ENCODE measurements at regions not wholly inside any gene's neighbourhood (a gene's known extent, or its start where the extent isn't known, plus 50 kb on each side); places are given as distances from the start of the nearest gene placed in this dataset.

DNA sequence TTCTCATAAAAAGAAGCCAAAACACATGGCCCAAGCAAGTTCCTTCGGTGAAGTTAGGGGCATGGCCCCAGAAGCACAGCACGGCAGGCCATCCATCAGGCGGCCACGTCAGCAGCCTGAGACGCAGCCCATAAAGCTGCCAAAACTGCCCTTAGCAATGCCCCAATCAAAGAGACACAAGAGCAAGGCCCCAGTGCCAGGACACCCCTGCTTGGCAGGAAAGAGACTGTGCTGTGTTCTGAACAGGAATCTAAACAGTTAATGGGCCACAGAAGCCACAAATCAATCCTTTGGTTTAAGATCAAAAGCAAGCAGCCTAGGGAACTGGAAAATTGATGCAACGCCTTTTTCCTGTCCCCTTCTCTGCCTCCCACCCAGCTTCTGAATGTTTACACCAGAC is 497.0 kb upstream of the USP24 start:
- no peak for DNase-seq (ENCODE audit: low read depth)

DNA sequence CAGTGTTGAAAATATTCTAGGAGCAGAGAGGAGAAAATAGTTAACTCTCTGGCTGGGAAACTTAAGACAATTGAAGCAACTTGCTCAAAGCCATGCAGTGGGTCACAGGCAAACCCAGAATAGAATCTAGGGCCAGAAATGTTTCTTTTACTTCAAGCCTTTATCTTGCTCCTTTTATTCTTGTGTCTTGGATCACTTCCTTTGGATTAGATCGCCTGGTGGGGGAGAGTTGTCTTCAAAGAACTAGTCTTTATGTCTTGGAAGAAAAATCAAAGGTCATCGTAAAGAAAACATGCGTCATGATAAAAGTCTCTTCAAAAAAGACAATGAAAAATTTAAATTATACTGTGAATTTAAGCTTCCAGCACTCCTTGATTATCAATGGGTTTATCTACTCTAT is 493.6 kb upstream of the USP24 start:
- DNase-seq (ENCODE audit: low read depth), result no peak

DNA sequence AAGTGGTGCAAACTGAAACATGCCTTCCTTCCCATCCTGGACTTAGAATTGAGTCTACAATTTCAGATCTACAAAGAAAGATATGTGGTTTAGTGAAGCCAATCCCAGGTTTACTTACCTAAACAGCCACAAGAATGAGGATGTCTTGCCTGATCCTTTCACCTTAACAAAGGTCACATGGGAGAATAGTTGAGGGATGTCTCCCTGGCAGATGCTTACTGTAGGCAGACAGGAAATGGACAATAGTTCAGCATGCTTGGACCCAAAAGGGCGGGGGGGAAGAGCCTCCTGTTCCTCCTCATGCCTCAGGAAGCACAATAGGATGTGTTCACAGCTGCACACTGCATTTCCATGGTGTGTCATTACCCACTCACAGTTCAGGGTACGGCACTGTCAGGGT is 492.7 kb upstream of the USP24 start:
- no peak for DNase-seq (ENCODE audit: low read depth)

DNA sequence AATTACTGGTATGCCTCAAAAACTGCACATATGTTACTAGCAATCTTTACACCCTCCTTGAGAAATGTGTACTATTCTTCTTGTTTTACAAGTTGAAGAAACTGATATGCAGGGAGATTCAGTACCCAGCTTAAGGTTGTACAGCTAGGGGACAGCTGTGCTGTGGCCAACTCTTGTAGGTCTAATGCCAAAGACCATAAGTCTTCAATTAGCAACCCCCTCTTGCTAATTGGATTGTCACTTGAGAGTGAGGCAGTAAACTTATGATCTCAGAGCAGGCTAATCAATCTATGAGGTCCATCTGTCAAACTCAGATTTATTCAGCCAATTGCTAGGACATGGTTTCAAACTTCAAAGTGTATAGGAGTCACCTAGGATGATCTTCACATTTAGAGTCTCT is 492.0 kb upstream of the USP24 start:
- DNase-seq (ENCODE audit: low read depth), result no peak

DNA sequence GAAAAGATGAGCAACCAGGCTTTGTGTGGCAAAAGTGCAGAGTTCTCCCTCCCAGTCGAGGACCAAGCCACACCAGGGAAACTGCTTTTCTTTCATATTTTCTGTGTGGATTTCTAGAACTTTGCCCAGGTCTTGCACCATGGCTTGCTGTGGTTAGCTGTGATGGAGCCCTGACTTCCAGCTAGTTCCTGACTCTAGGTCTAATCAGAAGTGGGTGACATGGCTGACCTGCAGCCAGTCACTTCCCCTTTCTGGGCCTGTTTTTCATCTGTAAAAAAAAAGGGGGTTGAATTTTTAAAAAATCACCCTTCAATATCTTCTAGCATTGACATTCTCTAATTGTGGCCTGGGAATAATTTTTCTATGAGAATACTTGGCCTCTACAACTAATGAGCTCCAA is 491.2 kb upstream of the USP24 start:
- no peak for DNase-seq (ENCODE audit: low read depth)

DNA sequence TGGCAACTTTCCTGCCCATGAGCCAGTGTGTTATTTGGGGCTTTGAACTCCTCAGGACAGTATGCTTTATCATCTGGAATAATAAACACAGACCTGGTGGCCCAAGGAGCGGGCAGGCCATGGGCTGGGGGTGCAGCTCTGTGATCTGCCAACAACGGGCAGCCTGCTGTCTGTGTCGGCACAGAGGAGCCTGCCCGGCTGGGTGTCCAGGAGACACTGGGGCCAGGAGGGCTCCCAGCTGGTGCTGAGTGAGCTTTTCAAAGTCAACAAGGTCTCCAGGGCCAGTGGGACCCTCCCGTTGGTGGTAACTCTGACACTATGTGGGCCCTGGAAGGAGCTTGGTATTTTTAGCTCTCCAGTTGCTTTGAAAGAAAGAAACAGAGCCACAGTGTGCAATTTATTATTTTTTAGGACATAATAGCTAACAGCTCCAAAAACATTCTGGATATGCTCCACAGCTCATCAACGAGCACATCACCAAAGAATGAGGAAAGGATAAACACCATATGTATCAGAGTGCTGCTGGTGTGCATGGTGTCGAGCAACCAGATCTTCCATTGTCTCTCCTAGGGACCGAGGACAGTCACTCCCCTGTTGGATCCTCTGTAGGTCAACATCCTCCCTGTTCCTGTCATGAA is 488.7 kb upstream of the USP24 start:
- DNase-seq (ENCODE audit: low read depth), result no peak

DNA sequence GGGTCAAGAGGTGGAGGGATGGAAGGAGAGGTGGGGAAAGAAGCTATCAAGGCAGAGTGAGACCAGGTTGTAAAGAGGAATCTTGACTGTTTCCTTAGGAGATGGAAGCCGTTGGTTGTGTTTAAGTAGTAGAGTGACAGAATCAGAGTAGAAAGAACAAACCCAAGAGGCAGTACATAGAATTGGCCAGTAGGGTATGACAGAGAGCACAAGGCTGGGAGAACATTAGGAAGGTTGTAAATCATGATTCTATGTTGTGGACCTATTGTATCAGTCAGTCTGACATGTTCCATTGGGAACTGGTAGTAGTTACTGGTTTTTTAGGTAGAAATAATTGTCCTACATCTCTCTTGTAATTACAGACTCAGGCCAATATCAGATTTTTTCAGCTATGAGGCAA is 486.9 kb upstream of the USP24 start:
- DNase-seq (ENCODE audit: low read depth), result no peak

DNA sequence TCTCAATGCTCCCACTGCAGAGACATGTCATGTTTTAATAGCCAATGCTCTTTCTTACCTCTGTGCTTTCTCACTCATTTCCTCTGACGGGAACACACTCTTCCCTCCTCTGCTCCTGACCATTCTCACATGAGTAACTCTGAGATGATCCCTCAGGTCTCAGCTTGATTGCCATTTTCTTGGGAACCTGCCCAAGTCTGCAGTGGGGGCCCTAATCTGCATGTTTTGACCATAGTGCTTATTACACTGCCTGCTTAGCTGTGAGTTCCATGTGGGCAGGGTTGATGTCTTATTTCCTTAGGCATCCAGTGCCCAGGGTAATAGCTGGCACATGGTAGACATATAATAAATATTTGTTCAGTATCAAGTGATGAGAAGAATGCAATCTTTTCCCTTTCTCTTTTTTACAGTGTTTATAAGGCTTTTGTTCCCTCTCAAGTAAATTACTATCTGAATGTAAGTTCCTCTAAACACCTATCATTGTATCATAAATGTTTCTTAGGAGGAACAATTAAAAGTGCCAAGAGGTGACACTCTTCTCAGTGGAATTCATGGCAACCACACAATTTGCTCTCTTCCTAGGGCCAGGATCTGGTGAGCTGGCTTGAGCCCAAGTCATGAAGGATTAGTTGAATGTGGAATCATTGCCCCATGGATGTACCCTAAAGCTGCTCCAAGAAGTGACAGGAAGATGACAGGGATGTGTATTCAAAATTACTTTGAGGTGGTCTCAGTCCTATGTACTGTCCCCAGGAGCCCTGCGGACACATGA is 485.4 kb upstream of the USP24 start:
- DNase-seq (ENCODE audit: low read depth), result no peak

DNA sequence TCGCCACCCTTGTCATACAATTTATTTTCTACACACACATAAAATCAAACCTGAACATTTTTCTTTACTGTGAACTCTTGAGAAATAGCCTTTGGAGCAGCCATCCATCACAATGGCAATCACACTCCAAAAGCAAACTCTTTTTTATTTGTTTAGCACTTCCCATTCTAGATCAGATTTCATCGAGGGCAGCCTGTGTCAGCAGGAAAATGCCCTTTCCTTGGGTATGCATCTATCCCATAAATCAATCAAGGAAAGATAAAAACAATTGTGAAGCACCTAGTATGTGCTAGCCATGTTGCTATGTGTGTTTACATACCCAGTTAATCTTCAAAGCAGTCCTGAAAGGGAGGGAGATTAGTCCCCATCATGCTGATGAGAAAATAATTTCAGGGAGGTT is 484.1 kb upstream of the USP24 start:
- DNase-seq (ENCODE audit: low read depth), result no peak

DNA sequence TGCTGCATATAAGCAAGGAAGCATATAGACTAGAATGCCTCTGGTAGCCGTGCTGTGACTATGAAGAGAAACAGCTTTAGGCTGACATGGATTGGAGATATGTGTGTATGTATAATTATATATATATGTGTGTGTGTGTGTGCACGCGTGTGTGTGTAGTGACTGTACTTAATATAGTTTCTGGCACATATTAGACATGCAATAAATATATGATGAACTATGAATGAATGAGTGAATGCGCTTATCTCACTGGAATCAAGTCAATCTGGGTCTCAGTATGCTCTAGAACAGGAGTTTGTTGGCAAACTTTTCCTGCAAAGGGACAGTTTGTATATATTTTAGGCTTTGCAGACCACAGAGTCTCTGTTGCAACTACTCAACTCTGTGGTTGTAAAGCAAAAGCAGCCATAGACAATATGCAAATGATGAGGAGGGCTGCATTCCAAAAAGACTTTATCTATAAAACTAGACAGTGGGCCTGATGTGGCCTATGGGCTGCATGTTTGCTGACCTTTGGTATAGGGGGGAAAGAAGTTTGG is 482.9 kb upstream of the USP24 start:
- DNase-seq (ENCODE audit: low read depth), result no peak

DNA sequence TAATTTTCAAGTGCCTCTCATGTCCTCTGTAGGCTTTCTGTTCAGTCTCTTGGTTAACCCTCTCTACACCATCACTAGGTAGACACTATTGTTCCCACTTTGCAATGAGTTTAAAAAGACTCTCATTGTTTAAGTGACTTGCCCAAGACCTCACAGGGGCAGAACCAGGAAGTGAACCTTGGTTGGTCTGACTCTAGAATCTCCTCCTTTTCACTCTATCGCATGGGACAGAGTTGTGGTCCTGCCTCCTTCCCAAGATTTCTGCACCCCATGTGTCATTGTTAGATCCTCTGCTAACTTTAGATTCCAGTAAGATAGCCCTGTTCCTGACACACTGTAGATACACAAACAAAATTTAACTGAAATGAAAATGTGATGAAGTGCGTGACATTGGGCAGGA is 481.7 kb upstream of the USP24 start:
- no peak for DNase-seq (ENCODE audit: low read depth)

DNA sequence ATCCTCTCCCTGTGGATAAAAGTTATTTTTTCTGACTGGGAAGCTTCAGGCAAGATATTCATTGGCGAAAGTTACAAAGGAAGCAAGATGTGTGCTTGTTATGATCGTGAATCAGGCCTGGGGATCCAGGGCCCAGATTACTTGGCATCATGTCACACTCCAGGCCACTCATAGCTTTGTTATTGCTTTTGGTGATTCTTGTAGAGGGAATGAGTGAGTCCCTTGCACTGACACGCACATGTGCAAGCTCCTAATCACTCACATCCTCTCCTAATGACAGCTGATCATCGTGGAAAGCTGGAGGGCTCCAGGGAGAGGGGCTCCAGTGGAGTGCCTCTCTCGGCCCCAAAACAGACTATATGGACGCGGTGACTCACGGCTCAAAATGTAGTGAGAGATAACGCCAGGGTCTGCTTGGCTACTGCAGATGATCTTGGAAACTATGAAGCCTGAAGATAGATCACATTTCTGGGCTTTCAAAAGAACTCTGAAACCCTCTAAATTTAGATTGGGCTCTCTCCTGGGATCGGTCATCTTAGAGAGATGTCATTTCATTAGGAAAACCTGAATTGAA is 481.1 kb upstream of the USP24 start:
- peak; percentile 60 for DNase-seq (ENCODE audit: low read depth)

DNA sequence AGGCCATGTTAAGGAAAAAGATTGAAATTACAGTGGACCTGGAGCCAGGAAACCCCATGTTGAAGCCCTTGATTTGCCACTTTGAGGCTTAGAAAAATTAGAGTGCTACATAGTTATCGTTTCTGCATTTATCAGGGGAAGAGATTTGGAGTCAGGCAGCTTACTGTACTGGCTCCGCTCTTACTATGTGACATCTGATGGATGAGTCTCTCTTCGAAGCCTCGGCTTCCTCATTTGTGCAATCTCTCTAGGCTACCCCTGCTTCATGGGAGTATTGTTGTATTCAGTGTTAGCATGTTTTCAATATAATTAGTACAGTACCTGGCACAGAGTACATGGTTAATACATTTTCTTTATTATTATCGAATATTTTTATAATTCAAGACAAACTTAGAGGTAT is 480.4 kb upstream of the USP24 start:
- DNase-seq (ENCODE audit: low read depth), result no peak

DNA sequence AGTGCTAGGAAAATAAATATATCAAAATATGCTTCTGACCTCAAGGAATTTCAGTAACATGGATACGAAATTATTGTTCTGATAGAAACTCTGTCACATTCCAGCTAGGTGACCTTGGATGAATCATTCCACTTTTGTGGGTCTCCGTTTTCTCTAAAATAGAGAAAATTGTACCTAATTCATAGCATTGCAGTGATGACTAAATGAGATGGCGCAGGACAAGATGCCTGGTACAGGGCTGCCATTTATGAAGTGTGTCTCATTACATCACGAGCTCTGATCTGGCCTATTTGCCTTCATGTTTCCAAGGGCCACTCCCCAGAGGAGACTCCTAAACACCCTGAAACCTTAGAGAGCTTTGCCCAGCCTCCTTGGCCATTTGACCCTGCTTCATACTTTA is 480.0 kb upstream of the USP24 start:
- no peak for DNase-seq (ENCODE audit: low read depth)

DNA sequence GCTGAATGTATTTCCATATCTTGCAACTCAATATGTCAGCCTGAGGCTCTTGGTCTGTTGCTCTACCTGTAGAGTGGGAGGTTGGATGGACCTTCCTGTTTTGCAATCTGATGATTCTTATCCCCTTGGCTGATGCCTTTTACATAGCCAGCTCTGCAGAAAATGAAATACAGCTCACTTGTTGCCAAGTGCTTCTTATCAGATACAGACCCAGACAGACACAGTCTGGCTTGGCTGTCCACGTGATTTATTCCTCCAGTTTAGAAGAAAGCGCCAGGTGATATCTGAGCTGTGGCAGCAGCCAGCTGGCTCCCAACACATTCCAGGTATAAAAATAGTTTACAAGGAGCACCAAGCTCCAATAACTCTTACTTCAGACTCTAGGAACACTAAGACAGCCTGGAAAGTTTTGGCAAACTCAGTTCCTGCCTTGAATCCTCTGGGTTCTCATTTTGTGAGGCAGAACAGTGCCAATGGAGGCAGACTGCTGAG is 479.2 kb upstream of the USP24 start:
- no peak for DNase-seq (ENCODE audit: low read depth)

DNA sequence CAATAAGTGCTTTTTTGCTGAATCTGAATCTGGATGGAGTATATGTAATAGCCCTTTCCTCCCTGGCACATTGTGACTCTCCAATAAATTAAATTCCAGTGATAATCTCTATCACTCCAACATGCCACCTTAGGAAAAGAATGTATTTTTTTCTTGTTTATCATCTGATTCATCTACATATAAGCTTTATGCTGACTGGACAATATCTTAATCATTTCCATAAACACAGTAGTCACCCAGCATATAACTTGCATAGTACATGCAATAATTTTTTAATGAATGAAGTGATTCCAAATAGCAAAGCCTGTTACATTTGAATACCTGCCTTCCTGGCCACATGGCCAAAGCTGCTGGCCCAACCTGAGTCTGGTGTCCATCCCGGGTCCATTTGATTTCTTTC is 477.6 kb upstream of the USP24 start:
- DNase-seq (ENCODE audit: low read depth), result no peak

DNA sequence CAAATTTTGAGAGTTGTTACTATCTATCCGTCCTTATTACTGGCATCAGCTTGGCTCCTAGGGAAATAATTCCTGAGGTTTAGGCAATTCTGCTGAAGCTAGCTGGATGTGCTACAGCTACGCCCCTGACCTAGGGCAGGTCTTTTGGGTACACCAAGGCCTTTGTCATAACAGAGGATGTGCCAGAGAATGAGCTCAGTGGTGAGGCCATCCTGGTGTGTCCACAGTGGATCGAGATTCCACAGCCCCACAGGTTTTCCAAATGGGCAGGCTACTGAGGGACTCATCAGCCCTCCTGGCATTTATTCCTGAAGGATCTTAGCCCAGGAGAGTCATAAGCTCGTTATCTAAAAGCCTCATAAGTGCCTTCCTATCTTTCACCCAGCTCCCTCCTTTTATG is 475.2 kb upstream of the USP24 start:
- DNase-seq (ENCODE audit: low read depth), result no peak

DNA sequence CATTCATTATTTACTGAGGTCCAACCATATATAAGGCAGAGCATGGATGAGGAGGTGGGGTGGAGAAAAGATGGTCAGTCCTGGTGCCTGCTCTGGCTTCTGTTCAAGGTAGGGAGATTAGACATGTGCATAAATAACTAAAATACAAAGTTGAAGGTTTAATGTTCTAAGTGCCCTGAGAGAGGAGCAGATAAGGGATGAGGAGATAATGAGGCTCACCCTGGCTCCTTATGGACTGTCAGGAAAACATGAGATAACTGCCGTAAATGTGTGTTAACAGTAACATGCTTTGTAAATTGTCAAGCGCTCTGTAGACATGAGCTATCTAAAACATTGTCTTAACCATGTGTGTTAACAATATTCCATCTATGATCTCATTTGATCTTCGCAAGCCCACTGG is 474.6 kb upstream of the USP24 start:
- DNase-seq (ENCODE audit: low read depth), result no peak

DNA sequence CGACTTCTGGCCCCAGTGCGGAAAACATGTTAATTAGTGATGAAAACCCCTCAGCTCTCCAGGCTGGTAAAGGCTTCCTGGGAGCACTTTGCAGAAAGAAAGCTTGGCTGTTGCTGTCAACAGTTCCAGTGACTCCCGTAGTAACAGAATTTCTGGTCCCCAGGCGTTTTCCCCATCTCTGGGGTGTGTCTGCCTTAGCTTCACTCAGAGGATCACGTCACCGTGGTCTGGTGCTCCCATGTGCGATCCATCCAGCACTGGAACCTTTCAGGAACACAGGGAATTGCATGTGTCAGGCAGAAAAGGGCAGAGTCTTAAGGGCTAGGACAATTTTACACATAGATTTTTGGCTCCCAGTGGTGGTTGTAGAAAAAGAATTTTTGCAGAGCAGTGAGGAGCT is 470.4 kb upstream of the USP24 start:
- no peak for DNase-seq (ENCODE audit: low read depth)

DNA sequence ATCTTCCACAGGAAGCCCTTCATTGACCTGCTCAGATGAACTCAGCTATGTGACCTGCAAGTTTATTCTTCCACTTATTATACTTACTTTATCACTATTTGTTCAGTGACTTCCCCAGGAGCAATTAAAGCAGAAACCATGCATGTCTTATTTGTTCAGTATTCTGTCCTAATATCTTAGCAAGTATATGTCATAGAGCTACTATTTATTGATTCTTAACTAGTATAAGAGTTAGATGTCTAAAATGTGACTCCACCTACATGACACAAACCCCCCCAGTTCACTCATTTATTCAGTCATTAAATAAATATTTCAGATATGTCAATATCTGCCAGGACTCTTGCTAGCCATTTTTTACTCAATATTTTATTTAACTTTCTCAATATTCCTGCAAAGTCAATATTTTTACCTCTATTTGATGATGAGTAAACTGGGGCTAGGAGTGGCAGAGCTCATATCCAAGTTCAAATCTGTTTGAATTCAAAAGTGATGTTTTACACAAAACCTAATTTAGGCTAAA is 469.0 kb upstream of the USP24 start:
- no peak for DNase-seq (ENCODE audit: low read depth)

DNA sequence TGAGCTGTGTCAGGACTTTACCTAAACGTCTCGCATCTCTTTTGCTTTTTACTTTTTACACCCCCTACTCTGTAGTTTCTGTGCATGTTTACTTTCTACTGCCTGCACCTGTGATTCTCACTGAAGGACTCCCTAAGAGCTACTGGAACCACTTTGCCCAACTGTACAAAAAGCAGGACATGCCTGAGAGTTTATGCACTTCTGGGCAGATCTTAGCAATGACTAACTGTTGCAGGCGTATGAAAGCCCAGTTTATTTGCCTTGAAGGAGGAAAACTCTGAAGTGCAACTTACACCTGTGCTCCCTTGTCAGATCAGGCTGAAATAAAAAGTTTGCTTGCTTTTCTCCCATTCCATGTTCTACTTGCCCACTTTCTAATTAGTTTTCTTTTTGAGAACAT is 467.0 kb upstream of the USP24 start:
- DNase-seq (ENCODE audit: low read depth), result no peak

DNA sequence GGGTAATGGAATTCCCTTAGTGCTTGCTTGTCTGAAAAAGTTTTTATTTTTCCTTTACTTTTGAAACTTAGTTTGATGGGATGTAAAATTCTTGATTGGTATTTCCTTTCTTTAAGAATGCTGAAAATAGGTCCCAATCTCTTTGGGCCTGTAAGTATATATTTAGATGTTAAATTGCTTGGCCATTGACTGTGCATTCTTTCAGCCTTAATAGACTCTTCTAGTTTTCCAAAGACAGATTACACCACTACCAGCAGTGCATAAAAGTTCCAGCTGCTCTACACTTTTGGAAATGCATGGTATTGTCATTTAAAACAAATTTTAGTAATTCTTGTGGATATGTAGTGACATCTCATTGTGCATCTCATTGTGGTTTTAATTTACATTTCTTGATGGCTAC is 464.8 kb upstream of the USP24 start:
- no peak for DNase-seq (ENCODE audit: low read depth)

DNA sequence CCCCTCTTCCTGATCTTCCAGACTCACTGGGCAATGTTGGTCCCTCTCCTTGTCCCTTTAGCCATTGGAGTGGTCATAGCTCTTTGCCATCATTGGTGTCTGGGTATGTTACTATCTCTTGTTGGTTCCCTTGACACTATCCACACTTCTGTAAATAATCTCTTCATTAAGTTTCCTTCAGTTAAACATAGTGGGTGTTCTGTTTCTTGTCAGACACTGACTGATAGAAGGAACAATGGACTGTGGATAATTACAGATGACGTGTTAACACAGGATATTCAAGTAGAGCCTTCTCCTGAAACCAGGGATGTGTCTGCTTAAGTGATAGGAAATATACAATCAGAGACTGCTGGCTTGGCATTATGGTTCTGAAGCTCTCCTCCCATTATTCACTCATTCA is 458.3 kb upstream of the USP24 start:
- DNase-seq (ENCODE audit: low read depth), result no peak

Measured in non-pigmented ciliary epithelial cell (primary cell).